ENCODE measurements at regions not wholly inside any gene's neighbourhood (a gene's known extent, or its start where the extent isn't known, plus 50 kb on each side); places are given as distances from the start of the nearest gene placed in this dataset.

DNA sequence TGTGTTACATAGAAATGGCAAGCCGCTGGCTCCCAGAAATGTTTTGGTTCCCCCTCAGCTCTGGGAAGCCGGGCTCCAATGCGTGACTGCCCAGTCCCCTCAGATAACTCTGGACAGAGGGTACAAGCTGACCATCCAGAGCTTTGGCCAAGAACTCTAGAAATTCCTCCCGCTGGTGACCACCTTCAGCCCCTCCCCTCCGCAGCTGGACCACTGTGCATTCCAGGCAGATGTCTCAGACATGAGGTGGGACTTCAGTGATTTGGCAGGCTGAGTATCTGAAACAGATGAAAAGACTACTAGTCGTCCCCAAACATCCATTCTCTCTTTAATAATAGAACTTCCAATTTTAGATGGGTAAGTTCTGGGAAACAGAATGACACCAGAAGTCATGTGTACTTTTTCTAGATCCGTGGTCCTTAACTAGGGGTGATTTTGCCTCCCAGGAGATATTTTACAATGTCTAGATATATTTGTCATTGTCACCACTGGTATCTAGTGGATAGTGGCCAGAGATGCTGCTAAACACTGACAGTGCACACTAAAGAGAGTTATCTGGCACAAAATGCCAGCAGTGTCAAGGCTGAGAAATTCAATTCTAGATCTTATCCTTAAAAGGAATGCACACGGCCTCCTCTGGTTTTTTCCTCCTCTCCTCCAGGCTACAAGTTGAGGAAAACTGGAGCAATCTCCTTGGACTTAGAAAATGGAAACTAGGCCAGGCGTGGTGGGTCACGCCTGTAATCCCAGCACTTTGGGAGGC lies 294.3 kb downstream of the SRBD1 start:
- DNase-seq (ENCODE audit: extremely low read depth, low read depth): no peak
- TF ChIP-seq CTCF (IDR thresholded peaks at IDR 0.05; ENCODE audit: low read depth, low read length): no peak

DNA sequence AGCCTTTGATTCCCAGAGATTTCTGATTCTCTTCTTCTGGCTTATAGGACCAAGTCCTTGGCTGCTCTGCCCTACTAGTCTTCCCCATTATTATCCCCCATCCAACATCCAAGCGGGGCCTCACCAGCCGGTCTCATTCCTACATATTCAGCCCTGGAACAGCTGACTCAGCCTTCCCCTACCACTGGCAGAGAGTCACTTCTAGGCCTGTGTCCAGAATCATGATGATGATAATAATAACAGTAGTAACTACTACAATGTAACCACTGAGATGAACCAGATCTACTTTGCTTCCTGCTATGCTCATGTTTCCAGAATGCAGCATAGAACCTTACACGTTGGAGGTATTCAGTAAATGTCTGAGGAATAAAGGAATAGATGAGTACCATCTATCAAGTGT lies 295.2 kb downstream of the SRBD1 start:
- no peak for TF ChIP-seq CTCF (IDR thresholded peaks at IDR 0.05; ENCODE audit: low read depth, low read length)
- DNase-seq (ENCODE audit: extremely low read depth, low read depth): peak; percentile 45

DNA sequence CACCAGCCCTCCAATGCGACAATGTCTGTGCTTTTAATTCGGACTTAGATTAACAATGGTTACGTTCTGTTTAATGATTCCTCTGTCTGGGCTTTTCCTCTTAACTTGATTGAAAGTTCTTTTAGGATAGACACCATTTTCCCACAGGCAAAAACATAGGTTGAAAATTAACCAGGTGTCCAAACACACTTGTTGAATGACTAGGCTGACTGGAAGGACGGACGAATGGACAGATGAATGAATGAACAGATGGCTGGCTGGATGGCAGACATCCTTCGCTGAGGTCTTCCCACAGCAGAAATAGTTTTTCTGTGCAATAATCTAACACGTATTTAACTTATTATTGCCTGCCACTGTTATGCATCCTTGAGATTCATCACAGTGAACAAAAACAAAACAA lies 298.8 kb downstream of the SRBD1 start:
- TF ChIP-seq CTCF (IDR thresholded peaks at IDR 0.05; ENCODE audit: low read depth, low read length): no peak
- DNase-seq (ENCODE audit: extremely low read depth, low read depth): no peak

DNA sequence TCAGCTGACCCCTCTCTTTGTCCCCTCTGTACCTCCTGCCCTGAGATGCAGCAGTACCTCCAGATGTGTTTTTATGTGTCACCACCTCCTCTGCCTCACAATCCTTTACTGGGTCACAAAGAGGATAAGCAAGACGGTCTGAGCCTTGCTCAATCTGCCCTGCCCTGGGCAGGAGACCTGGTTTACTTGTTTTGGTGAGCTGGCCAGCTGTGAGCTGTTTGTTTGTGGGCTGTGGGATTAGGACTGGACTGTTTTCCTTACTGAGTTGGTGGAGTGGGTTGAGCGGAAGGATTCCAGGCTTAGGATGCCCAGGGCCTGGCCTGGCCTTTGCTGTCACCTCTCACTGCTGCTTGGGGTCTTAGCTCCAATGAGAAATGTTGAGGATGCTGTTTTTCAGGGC lies 299.5 kb downstream of the SRBD1 start:
- no peak for DNase-seq (ENCODE audit: extremely low read depth, low read depth)
- no peak for TF ChIP-seq CTCF (IDR thresholded peaks at IDR 0.05; ENCODE audit: low read depth, low read length)

DNA sequence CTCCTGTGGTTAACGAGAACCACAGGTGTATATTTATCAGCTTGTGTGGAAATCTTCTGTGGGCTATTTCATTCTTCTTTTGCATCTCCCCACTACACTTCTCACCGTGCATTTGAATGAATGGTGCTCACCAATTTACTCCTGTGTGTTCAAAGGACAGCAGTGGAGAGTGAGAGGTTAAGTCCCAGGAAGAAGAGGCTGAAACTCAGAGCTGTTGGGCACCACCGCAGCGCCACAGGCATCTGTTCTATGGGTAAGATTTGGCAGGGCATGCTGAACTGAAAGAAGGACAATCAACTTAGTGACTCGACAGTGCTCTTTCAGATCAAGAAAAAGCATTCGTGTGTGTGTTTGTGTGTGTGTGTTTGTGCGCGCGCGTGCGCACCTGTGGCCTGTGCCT lies 297.9 kb upstream of the SIX2 start:
- no peak for TF ChIP-seq CTCF (IDR thresholded peaks at IDR 0.05; ENCODE audit: low read depth, low read length)
- no peak for DNase-seq (ENCODE audit: extremely low read depth, low read depth)

- TF ChIP-seq CTCF (IDR thresholded peaks at IDR 0.05; ENCODE audit: low read depth, low read length): no peak
- no peak for DNase-seq (ENCODE audit: extremely low read depth, low read depth)
Observed at GRCh38 chr2:45305599-45305998, 296.3 kb upstream of the SIX2 start.

GRCh38 chr2:45303417-45304202 lies 294.4 kb upstream of the SIX2 start:
- DNase-seq (ENCODE audit: extremely low read depth, low read depth): no peak
- no peak for TF ChIP-seq CTCF (IDR thresholded peaks at IDR 0.05; ENCODE audit: low read depth, low read length)
